Activated CD4-positive, alpha-beta memory T cell treated with anti-CD3 and anti-CD28 coated beads, Interleukin-2, amount 10 ng/mL, durations not matched to agents 7 days and 5 days (primary cell): ENCODE measurements at regions not wholly inside any gene's neighbourhood (a gene's known extent, or its start where the extent isn't known, plus 50 kb on each side); places are given as distances from the start of the nearest gene placed in this dataset.
"Not testable (repeated sequence)": the region's sequence is repeated elsewhere in the genome, so short reads cannot be mapped to it uniquely, and the experiment has no call there.

Experiments
- CTCF ChIA-PET: fragments of 350-600 bp; sonication (Branson Sonifier 250); formaldehyde crosslinking; loops from one replicate; lab custom pipeline; 2021; ENCODE audit warnings: antibody characterized with exemption, inconsistent platforms; lab: Charles Lee
- POLR2A ChIA-PET: fragments of 350-600 bp; sonication (Branson Sonifier 250); formaldehyde crosslinking; loops from one replicate; lab custom pipeline; 2021; ENCODE audit warnings: antibody characterized with exemption; lab: Charles Lee
- DNase-seq: peaks from one replicate; pipeline ENCODE4 v3.0.0-alpha.2; 2020
- H3K27ac Mint-ChIP-seq: one replicate; pipeline ENCODE4 v1.8.0; 2021; ENCODE audit warnings: mild to moderate bottlenecking, mixed read lengths
- H3K27me3 Mint-ChIP-seq: one replicate; pipeline ENCODE4 v1.8.0; 2021; ENCODE audit warnings: mixed read lengths
- H3K36me3 Mint-ChIP-seq: one replicate; pipeline ENCODE4 v1.8.0; 2021; ENCODE audit warnings: low read depth, mixed read lengths
- H3K4me1 Mint-ChIP-seq: one replicate; pipeline ENCODE4 v1.8.0; 2021; ENCODE audit warnings: mixed read lengths
- H3K4me3 Mint-ChIP-seq: one replicate; pipeline ENCODE4 v1.8.0; 2021; ENCODE audit warnings: mild to moderate bottlenecking, mixed read lengths
- H3K9me3 Mint-ChIP-seq: one replicate; pipeline ENCODE4 v1.8.0; 2021; ENCODE audit warnings: mixed read lengths

DNA sequence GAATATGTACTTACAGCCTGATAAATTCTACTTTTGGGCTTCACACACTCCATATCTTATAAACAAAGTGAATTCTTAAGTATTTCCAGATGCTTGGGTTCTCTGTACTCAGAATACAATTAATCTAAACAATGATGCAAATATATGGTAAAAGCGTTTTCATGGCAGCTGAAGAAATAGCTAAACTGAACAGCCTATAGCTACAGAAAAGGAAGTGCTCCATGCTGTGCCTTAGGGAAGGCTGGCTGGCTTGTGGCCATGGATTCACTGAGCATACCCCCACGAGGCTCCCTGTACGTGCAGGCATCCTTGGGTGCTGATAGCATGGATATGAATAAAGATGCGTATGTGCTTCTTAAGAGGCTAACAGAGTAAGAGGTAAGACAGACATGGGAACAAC is 264.0 kb downstream of the KLF13 start:
- ChIA-PET CTCF (no interaction called here), POLR2A (no interaction called here)
- no peak overlapping the region for H3K27ac Mint-ChIP-seq
- no peaks in the 10 kb centered on the region for H3K36me3 Mint-ChIP-seq
- H3K27me3 Mint-ChIP-seq = peaks cover 2% of the 10 kb centered on the region
- no peaks in the 10 kb centered on the region for H3K9me3 Mint-ChIP-seq
- H3K4me3 Mint-ChIP-seq = no peak overlapping the region
- DNase-seq = no peak
- no peaks in the 10 kb centered on the region for H3K4me1 Mint-ChIP-seq

DNA sequence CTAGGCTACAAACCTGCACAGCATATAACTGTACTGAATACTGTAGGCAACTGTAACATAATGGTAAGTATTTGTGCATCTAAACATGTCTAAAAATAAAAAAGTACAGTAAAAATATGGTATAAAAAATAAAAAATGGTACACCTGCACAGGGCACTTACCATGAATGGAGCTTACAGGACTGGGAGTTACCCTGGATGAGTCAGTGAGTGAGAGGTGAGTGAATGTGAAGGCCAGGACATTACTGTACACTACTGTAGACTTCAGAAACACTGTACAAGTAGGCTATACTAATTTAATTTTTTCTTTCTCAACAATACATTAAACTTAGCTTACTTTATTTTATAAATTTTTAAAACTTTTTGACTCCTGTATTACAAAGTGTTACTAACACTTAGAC is 265.3 kb downstream of the KLF13 start:
- CTCF ChIA-PET = interaction anchor here (0.5 to 0.6 kb wide), 2 partner anchors 486 to 553 kb away, joined by 3 read pairs; no protein-coding TSS in a partner anchor
- no peaks in the 10 kb centered on the region for H3K36me3 Mint-ChIP-seq
- no peaks in the 10 kb centered on the region for H3K4me1 Mint-ChIP-seq
- H3K4me3 Mint-ChIP-seq = no peak overlapping the region
- no peaks in the 10 kb centered on the region for H3K9me3 Mint-ChIP-seq
- no peak for DNase-seq
- POLR2A ChIA-PET = no interaction called here
- no peaks in the 10 kb centered on the region for H3K27me3 Mint-ChIP-seq
- no peak overlapping the region for H3K27ac Mint-ChIP-seq

- Mint-ChIP-seq H3K27me3 (peaks cover 17% of the 10 kb centered on the region), H3K4me3 (no peak overlapping the region), H3K9me3 (no peaks in the 10 kb centered on the region), H3K4me1 (no peaks in the 10 kb centered on the region), H3K36me3 (no peaks in the 10 kb centered on the region), H3K27ac (no peak overlapping the region)
- CTCF ChIA-PET = no interaction called here
- POLR2A ChIA-PET = no interaction called here
- no peak for DNase-seq
Measured at GRCh38 chr15:31597466-31597865, 270.8 kb downstream of the KLF13 start.

DNA sequence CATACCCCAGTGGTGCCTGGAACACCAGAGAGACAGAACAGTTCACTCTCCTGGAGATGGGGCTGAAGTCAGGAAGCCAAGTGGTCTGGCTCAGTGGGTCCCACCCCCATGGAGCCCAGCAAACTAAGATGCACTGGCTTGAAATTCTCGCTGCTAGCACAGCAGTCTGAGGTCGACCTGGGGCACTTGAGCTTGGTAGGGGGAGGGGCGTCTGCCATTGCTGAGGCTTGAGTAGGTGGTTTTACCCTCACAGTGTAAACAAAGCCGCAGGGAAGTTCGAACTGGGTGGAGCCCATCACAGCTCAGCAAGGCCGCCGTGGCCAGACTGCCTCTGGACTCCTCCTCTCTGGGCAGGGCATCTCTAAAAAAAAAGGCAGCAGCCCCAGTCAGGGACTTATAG is 272.0 kb downstream of the KLF13 start:
- H3K27me3 Mint-ChIP-seq = peaks cover 24% of the 10 kb centered on the region
- POLR2A ChIA-PET = no interaction called here
- no peaks in the 10 kb centered on the region for H3K4me1 Mint-ChIP-seq
- no peak for DNase-seq
- no peak overlapping the region for H3K4me3 Mint-ChIP-seq
- H3K27ac Mint-ChIP-seq = no peak overlapping the region
- H3K9me3 Mint-ChIP-seq = no peaks in the 10 kb centered on the region
- CTCF ChIA-PET = no interaction called here
- H3K36me3 Mint-ChIP-seq = no peaks in the 10 kb centered on the region

DNA sequence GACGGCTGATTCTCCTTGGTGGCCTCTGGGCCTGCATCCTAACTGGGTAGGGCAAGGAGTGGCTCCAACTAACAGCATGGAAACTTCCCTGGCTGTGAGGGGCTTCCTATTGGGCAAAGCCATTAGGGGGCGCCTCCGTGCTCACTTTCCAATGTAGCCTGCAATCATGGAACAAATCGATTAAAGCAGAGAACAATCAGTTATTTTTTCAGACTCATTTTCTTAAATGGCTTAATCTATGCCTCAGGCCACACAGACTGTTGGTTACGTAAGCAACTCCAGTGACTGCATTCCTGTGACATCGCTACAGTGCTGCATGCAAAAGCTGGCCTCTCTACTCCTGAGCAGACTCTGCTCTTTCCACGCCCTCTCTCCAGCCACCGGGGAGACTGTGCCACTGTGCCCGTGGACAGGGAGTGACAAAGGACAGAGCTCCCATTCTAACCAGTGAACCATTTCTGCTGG is 278.9 kb downstream of the KLF13 start:
- H3K27me3 Mint-ChIP-seq = peaks cover 20% of the 10 kb centered on the region
- no peak overlapping the region for H3K4me3 Mint-ChIP-seq
- no peaks in the 10 kb centered on the region for H3K4me1 Mint-ChIP-seq
- ChIA-PET POLR2A (no interaction called here), CTCF (no interaction called here)
- no peak overlapping the region for H3K27ac Mint-ChIP-seq
- H3K9me3 Mint-ChIP-seq = no peaks in the 10 kb centered on the region
- DNase-seq = no peak
- no peaks in the 10 kb centered on the region for H3K36me3 Mint-ChIP-seq

DNA sequence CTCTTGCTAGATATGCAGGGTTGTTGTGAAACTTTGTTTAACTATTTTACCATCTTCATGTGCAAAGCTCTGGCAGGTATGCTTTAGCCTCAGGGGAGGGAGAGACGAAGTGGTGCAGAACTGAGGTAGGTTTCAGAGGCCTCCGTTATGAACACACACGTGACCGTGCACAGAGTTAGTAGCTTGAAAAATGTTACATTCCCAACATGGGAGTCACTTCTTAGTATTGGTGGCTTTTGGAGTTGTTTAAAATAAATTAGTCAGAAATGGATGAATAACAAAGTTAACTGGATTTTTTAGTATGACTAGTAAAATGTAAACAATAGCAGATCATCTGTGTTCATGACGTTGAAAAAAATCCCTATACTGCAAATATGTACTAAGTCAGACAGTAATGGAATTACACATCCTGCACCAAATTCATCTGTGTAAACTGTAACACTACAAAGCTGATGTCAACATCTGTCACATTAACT is 279.6 kb downstream of the KLF13 start:
- ChIA-PET CTCF (no interaction called here), POLR2A (no interaction called here)
- Mint-ChIP-seq H3K4me1 (no peaks in the 10 kb centered on the region), H3K9me3 (no peaks in the 10 kb centered on the region), H3K36me3 (no peaks in the 10 kb centered on the region), H3K27me3 (peaks cover 17% of the 10 kb centered on the region), H3K4me3 (no peak overlapping the region), H3K27ac (no peak overlapping the region)
- no peak for DNase-seq

DNA sequence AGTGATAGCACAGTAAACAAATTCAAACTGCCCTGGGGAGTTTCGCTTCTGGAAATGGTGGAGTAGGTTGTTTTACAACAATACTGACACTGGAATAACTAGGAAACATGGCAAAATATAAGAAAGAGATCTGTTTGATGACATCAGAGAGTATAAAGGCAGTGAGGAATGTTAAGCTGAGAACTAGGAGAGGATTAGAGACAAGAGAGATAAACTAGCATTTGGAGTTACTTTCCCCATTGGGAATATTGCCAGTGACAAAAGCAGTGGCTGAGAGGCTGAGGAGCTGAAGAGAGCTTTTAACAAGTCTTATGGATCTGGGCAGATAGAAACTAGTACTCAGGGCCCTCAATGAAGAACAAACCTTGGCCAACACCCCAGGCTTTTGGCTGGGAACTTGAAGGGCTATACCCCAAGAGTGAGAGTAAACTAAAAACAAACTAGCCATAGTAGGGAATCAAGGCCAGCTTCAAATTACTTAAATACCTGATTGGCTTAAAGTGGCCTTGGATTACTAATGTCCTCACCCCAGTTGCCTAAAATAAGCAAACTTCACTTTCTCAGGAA is 280.4 kb downstream of the KLF13 start:
- no peak for DNase-seq
- POLR2A ChIA-PET = no interaction called here

GRCh38 chr15:31607656-31608055 is 281.0 kb downstream of the KLF13 start:
- CTCF ChIA-PET = no interaction called here
- no peak overlapping the region for H3K4me3 Mint-ChIP-seq
- no peaks in the 10 kb centered on the region for H3K9me3 Mint-ChIP-seq

More for the DNA sequence above, 280.4 kb downstream of the KLF13 start:
- CTCF ChIA-PET = no interaction called here
- Mint-ChIP-seq H3K27ac (no peak overlapping the region), H3K4me3 (no peak overlapping the region), H3K27me3 (peaks cover 19% of the 10 kb centered on the region), H3K9me3 (no peaks in the 10 kb centered on the region), H3K4me1 (no peaks in the 10 kb centered on the region), H3K36me3 (no peaks in the 10 kb centered on the region)

GRCh38 chr15:31609258-31609681 is 282.6 kb downstream of the KLF13 start:
- Mint-ChIP-seq H3K27ac (no peak overlapping the region), H3K9me3 (no peaks in the 10 kb centered on the region), H3K4me3 (no peak overlapping the region), H3K27me3 (peaks cover 24% of the 10 kb centered on the region), H3K4me1 (no peaks in the 10 kb centered on the region), H3K36me3 (no peaks in the 10 kb centered on the region)
- ChIA-PET CTCF (no interaction called here), POLR2A (no interaction called here)
- no peak for DNase-seq

More at GRCh38 chr15:31607656-31608055, 281.0 kb downstream of the KLF13 start:
- Mint-ChIP-seq H3K4me1 (no peaks in the 10 kb centered on the region), H3K27me3 (peaks cover 22% of the 10 kb centered on the region), H3K27ac (no peak overlapping the region), H3K36me3 (no peaks in the 10 kb centered on the region)
- no peak for DNase-seq
- POLR2A ChIA-PET = no interaction called here

GRCh38 chr15:31609906-31610305 is 283.3 kb downstream of the KLF13 start:
- Mint-ChIP-seq H3K9me3 (no peaks in the 10 kb centered on the region), H3K27ac (no peak overlapping the region), H3K36me3 (no peaks in the 10 kb centered on the region), H3K27me3 (peaks cover 24% of the 10 kb centered on the region), H3K4me3 (no peak overlapping the region), H3K4me1 (no peaks in the 10 kb centered on the region)
- ChIA-PET CTCF (no interaction called here), POLR2A (no interaction called here)
- DNase-seq = no peak

DNA sequence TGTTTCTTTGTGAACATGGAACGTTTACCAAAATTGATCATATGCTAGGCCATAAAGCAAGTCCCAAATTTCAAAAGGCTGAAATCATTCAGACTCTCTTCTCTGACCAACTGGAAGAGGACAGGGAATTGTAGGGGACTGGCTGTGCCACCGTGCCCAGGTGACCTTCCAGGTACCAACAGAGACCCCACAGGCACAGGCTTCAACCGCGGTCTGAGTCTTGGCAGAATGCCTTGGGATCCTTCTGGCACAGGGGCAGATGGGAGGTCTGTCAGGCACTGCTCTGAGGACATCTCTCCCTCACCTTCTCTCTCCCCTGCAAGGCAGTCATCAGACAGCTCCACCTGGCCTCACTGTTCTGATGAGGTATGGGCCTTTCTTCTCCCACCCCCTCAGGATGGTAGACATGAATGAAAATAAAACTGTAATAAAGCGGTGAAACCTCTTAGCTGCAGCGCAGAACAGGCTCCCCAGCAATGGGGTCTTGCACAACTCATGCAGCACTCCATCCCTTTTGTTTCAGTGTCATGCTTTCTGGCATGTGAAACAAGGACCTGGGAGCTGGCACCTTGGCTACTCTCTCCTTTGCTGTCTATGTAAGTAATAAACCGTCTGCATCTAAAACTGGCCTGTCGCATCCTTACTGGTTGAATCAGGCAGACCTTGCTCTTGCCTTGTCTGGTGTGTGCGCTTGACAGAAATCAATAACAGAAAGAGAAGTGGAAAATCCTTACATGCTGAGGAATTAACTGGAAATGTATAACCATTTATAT is 289.2 kb downstream of the KLF13 start:
- no peaks in the 10 kb centered on the region for H3K4me1 Mint-ChIP-seq
- H3K9me3 Mint-ChIP-seq = peaks cover 2% of the 10 kb centered on the region
- peaks cover 21% of the 10 kb centered on the region for H3K27me3 Mint-ChIP-seq
- CTCF ChIA-PET = no interaction called here
- POLR2A ChIA-PET = no interaction called here
- no peak for DNase-seq
- H3K27ac Mint-ChIP-seq = no peak overlapping the region
- no peak overlapping the region for H3K4me3 Mint-ChIP-seq
- H3K36me3 Mint-ChIP-seq = no peaks in the 10 kb centered on the region

GRCh38 chr15:31623297-31623696 is 296.7 kb downstream of the KLF13 start:
- H3K4me3 Mint-ChIP-seq, H3K27ac Mint-ChIP-seq, H3K4me1 Mint-ChIP-seq, H3K27me3 Mint-ChIP-seq, CTCF ChIA-PET, DNase-seq, POLR2A ChIA-PET, H3K9me3 Mint-ChIP-seq, H3K36me3 Mint-ChIP-seq: not testable (repeated sequence)

DNA sequence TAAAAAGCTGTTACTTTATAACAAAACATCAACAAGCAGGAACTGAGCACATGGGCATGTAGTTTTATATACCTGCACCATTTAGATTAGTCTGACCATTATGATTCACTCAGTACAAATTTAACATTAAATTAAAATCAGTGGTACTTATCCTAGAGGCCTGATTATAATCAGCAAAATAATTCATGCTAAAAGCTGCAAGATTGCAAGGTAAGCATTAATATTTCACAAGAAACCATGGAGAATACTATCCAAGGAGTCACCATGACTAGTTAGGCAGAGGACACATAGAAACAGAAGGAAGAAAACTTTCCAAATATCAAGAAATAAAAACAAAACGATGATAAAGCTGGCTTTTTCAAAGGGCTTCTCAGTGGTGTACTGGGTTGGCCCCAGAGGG is 297.5 kb downstream of the KLF13 start:
- H3K4me1 Mint-ChIP-seq, H3K36me3 Mint-ChIP-seq, POLR2A ChIA-PET, CTCF ChIA-PET, H3K9me3 Mint-ChIP-seq, H3K27me3 Mint-ChIP-seq, H3K27ac Mint-ChIP-seq, H3K4me3 Mint-ChIP-seq, DNase-seq: not testable (repeated sequence)

DNA sequence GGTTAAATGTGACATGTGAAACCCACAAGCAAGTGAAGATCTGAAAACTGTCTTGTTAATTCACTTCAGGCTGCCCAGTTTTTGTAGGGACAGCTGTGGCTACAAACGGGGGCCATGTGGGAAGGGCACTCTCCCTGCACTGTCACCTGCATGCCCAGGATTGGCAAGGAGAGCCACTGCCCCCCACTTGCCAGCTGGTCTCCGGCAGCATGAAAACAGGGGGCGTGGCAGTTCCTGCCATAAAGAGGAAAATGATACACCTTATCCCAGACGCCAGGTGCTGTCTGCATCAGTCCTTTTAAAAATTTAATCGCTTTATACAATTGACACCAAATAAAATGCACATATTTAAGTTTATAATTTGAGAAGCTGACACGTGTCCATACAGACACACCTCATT is 309.1 kb downstream of the KLF13 start:
- DNase-seq, CTCF ChIA-PET, POLR2A ChIA-PET, H3K9me3 Mint-ChIP-seq, H3K27ac Mint-ChIP-seq, H3K4me1 Mint-ChIP-seq, H3K4me3 Mint-ChIP-seq, H3K36me3 Mint-ChIP-seq: not testable (repeated sequence)
- H3K27me3 Mint-ChIP-seq = peaks cover 25% of the 10 kb centered on the region
